ENCODE measurements at regions not wholly inside any gene's neighbourhood (a gene's known extent, or its start where the extent isn't known, plus 50 kb on each side); places are given as distances from the start of the nearest gene placed in this dataset.
"Not testable (repeated sequence)": the region's sequence is repeated elsewhere in the genome, so short reads cannot be mapped to it uniquely, and the experiment has no call there.

DNA sequence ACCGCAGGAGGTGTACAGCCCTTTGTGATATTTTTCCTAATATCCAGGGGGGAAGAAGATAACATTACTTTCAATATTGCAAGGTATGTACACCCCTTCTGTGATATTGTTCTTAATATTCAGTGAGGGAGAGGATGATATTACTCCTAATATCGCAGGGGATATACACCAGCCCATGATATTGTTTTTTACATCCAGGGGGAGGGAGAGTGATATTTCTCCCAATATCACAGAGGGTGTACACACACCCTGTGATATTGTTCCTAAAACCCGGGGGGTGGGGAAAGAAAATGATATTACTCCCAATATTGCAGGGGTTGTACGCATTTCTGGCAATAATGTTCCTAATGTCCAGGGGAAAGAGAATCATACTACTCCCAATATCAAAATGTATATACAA lies 58.0 kb upstream of the SLC25A48 start:
- no peak for DNase-seq

DNA sequence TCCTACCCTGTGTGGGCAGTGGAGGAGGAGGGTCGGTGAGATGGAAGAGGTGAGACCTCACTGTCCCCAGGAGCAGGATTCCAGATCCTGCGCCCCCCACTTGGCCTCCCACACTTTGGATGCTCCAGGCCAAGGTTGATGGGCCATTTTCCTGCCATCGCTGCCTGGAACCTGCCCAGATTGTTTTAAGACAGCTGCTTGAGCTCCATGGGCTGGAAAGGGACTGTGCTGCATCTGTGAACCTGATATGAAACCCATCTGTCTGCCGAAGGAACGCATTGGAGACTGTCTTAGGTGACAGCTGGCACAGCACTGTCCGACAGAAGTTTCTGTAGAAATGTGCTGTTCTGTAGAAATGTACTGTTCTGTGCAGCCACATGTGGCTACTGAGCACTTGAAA lies 72.7 kb upstream of the SLC25A48 start:
- DNase-seq, result peak; percentile 85

DNA sequence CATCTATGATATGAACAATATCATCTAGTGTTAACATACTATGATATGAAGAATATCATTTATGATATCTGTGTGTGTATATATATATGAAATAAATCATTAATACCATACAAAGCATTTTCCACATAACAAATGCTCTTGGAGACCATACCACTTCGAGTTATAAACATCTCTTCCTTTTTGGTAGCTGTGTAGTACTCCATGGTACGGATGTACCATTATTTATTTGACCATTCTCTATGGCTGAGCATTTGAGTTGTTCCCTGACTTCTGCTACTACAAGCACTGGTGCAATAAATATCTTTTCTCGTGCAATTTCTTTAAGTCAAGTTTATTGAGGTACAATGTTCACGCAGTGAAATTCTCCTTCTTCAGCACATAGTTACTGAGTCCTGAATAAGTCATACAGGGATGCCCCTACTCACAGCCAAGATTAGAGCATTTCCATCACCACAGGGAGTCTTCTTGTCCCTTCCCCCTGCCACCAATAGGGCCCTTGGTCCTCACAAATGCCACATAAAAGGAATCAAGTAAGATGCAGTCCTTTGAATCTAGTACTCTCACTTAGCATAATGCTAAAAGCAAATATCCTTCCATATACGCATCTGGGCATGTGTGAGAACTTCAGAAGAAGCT lies 75.2 kb upstream of the SLC25A48 start:
- no peak for DNase-seq

DNA sequence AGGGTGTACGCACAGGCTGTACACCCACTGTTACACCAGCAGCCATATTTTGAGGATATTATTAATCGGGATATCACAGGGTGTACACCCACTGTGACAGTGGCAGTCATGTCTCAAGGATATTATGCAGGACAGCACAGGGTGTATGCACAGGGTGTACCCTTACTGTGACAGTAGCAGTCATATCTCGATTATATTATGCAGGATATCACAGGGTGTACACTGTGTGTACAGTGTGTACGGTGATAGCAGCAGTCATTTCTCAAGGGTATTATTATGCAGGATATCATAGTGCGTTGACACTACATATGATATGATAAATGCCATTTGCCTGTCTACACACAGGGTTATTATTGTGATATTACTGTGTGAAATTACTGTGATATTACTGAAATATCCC lies 80.5 kb upstream of the SLC25A48 start:
- no peak for DNase-seq

DNA sequence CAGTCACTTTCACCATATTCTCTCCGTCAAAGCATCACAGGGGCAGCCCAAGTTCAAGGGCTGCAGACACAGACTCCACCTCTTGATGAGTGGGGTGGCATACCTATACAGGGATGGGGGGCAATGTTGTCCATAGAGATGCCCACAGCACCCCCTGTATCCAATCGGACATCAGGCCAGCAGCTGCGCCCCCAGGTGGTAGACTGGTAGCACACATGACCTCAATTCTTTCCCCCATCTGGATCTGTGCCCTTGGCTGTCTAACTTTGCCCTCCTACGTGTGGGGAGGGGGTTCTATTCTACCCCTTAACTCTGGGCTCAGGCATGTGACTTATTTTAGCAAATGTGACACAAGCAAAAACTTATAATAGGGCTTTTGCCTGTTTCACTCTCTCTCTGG lies 84.0 kb upstream of the SLC25A48 start:
- no peak for DNase-seq

DNA sequence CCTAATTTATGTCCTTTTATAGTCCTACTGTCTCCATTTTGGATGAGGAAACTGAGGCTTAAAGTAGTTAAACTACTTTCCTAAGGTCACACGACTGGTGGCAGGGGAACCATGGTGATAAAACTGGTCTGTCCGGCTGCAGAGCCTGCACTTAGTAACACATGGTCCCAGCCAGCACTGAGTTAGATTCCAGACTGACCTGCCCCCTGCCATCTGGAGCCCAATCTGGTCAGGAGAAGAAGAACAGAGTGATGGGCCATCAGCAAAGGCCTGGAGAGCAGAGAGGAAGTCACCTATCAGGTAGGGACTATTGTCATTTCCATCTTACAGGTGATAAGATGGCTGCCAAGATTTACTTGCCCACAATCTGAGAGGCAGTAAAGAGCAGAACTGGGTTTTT lies 86.6 kb upstream of the SLC25A48 start:
- peak; percentile 5 for DNase-seq

DNA sequence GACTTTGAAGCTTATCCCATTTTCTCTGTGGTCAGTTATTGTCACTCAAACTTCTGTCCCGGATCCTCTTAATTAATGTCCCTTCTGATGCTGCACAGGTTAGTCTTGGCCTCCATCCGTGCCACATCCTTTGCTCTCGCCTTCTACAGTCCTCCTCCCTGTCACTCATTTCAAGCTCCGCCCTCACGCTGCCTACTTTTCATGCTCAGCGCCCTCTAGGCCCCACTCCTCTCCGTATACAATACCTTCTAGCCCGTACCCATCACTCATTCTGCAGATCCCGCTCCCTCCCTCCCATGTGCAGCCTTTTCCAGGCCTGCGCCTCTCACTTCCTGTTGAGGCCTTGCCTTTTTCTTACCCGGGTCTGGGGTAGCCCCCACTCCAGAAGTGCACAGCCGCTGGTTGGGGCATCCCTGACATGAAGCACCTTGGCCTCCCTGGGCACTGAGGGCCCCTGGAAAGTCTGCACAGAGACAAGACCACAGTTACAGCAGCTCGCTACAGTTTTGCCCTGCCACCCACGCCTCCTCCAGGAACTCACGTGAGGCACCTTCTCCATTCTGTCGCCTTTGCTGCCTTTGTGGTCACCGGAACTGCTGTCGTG lies 88.5 kb upstream of the SLC25A48 start:
- DNase-seq, result no peak

DNA sequence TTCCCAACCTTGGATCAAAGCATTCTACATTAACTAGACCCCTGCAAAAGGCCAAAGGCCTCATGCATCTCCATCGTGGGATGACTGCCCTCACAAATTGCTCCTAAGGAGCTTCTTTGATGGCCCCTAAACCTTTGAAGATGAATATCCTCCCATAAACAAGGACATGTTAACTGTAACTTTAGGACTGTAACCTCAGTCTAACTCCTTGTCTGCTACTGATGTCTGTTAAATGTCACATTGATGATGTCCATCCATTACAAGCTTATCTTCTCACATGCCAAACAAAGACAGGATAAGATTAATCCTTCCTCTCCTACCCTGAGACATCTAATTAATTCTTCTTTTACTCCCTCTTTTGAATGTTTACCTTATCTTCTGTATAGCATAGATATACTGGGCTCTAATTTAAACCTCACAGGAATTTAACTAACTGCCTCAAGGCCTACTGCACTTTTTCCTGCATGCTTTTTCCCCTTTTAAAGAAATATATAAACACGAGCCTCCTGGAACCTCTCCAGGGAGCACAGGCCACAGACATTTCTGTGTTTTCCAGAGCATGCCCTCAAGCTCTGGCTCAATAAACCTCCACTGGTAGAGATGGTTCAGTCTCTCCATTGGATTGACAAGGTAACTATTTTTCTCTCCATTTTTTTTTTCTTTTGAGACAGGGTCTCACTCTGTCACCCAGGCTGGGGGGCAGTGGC lies 90.6 kb upstream of the SLC25A48 start:
- no peak for DNase-seq

DNA sequence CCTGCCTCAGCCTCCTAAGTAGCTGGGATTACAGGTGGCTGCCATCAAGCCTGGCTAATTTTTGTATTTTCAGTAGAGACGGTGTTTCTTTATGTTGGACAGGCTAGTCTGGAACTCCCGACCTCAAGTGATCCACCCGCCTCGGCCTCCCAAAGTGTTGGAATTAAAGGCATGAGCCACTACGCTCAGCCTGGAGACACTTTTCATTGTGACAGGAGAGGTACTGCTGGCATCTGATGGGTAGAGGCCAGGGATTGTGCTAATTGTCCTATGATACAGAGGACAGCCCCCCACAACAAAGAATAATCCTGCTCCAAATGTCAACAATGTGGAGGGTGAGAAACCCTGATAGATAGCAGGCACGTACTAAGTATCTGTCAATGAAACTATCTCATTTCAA lies 91.3 kb upstream of the SLC25A48 start:
- no peak for DNase-seq

DNA sequence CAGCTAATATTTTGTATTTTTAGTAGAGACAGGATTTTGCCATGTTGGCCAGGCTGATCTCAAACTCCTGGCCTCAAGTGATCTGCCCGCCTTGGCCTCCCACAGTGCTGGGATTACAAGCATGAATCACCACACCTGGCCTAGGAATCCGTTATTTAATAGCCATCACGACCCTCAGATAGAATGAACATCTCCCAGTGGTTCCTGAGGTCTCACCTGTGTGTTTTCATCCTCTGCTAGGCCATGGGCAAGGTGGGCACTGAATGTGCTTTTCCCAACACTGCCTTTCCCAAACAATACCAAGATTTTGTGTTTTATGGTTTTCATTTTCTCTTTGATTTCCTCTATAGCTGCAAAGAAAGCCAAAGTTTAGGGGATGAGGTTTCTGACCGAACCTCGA lies 92.2 kb upstream of the SLC25A48 start:
- DNase-seq, result not testable (repeated sequence)

DNA sequence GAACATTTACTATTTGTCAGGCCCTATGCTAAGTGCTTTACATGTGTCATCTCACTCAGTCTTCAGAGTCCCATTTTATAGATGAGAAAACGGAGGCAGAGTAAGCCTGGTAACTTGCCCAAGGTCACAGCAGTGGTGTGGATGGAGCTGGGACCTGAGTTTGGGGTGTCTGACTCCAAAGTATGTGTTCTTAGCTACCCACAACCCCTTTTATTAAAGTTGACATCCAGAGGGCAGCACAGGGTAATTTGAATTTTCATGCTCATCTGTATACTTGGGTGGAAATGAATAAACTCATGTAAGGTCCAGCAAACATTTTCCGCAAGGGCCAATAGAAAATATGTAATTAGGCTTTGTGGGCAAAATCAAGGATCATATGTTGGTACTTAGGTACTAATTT lies 93.4 kb upstream of the SLC25A48 start:
- DNase-seq, result no peak

DNA sequence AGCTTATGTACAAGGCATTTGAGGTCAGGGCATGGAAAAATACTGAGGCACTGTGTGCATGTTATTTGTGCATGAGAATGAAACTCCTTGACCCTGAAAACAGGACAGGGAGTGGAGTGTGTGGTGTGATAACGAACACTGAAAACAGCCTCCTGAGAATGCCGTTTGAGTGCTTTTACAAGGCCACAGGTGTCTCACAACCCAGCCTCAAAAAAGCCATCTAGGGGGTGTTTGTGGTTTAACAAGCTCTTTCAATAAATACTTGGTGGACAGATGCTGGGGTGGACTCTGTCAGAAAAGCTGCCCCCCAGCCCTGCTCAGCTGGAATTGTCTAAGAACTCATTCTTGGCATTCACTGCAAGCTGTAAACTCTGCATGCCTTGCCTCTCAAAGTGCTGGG lies 94.0 kb upstream of the SLC25A48 start:
- DNase-seq, result no peak

DNA sequence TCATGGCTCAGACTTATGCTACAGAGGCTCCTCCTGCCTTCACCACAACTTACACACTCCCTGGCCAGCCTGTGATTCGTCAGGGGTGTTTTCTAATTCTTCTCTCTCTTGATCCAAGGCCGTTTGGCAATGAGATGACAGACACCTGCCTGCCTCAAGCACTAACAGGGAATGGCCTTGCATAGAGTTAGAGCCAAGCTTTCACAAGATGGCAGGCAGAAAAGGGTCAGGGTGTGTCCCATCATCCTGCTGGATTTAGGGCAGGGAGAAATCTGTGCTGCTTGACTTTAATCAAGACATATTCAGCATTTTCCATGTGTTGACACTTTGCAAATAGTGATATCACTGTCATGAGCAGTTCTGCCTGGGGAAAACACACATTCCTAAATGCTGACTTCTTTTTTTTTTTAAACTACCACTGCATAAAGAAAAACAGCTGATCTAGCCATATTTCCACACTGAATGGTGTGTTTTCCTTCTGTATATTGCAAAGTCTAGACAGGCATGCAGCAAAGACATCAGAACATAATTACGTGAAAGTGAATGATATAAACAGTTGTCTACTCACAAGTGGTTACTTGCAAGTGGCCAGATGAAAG lies 95.0 kb upstream of the SLC25A48 start:
- no peak for DNase-seq

DNA sequence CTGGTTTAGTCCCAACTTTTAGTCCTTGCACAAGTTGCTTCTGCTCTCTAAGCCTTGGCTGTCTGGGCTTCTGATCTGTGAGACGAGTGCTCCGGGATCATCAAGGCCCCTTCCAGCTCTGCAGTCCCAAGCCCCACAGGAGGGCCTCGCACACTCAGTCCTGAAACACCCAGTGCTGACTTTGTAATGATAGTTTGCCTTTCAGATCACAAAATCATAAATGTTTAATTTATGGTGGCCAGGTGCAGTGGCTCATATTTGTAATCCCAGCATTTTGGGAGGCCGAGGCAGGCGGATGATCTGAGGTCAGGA lies 95.9 kb upstream of the SLC25A48 start:
- no peak for DNase-seq

DNA sequence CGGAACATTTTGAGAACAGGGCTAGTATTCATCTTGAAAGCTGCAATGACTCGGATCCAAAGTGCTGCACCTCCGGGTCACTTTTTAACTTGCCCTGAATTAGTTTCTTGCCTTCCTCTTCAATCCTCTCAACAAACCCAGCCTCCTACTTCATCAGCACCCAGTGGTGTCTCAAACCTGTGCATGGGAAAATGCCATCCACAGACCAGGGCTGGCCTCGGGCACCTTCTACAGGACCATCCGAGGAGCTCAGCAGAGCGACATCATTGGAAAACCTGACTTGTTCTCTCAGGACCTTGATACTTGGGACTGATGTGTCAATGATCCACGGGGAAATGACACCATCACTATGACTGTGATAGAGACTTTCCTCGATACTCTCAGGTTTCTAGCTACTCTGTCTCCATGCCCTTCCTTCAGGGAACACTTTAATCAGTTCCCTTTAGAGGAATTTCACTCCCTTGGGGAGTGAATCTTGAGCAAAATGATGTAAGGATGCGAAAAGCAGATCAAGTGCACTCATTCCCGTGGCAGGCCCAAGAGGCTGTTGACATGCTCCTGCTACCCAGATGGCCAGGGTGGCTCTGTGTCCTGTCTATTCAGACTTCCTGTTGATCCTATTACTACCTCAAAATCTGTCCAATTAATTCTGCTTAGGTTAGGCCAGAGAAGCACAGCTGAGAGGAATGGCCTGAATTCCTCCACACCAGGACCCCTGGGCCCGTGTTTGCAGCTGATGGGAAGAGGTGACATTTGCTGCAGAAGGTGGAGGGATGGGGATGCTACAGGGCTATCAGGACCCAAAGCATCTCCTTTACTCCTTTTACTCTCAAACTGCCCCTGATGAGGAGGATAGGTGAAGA lies 96.5 kb upstream of the SLC25A48 start:
- peak; percentile 23 for DNase-seq

DNA sequence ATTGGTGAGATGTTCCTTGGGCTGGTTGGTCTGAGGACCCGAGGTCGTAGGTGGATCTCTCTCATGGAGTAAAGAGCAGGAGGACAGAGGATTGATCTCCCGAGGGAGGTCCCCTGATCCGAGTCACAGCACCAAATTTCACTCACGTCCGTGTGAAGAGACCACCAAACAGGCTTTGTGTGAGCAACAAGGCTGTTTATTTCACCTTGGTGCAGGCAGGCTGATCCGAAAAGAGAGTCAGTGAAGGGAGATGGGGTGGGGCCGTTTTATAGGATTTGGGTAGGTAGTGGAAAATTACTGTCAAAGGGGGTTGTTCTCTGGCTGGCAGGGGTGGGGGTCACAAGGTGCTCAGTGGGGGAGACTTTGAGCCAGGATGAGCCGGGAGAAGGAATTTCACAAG lies 97.5 kb upstream of the SLC25A48 start:
- not testable (repeated sequence) for DNase-seq

DNA sequence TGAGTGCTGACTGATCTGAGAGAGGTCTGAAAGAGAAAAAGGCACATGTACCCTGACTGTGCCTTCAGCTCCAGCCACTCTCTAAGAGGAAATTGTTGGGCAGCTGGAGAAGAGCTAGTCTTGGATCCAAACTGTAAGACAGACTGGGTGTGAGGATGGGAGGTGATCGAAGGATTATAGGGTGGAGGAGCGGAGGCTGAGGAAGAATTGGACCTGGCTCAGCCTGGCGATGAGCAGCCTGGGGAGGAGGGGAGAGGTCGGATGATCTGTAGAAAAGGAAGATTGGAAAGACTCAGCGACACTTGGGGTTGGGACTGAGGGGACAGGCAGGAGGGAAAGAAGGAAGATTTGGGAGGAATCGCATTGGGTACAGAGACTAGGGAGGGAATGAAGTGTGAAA lies 98.6 kb upstream of the SLC25A48 start:
- DNase-seq, result no peak

DNA sequence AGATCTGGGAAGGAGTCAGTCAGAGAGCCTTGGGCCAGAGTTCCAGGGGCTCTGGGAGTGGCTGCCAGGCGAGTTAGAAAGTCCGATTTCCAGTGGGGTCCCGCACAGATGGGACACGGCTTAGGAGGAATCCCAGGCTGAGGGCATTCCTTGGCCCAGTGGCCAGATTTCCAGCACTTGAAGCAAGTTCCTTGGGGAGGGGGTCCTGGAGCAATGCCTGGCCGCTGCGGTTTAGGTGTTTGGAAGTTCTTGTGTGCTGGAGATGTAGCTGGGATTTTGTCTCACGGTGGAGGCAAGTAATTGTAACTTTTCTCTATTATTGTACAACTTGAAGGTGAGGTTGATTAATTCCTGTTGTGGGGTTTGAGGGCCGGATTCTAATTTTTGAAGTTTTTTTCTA lies 99.5 kb upstream of the SLC25A48 start:
- DNase-seq, result not testable (repeated sequence)

DNA sequence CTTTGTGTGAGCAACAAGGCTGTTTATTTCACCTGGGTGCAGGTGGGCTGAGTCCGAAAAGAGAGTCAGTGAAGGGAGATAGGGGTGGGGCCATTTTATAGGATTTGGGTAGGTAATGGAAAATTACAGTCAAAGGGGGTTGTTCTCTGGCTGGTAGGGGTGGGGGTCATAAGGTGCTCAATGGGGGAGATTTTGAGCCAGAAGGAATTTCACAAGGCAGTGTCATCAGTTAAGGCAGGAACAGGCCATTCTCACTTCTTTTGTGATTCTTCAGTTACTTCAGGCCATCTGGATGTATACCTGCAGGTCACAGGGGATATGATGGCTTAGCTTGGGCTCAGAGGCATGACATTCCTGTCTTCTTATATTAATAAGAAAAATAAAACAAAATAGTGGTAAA lies 103.4 kb upstream of the SLC25A48 start:
- DNase-seq, result not testable (repeated sequence)

DNA sequence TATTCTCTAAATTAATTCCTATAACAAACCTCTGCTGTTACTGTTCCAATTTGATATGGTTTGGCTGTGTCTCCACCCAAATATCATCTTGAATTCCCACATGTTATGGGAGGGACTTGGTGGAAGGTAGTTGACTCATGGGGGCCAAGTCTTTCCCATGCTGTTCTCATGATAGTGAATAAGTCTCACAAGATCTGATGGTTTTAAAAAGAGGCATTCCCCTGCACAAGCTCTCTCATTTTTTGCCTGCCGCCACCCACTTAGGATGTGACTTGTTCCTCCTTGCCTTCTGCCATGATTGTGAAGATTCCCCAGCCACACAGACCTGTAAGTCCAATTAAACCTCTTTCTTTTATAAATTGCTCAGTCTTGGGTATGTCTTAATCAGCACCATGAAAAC lies 104.3 kb upstream of the SLC25A48 start:
- not testable (repeated sequence) for DNase-seq

DNA sequence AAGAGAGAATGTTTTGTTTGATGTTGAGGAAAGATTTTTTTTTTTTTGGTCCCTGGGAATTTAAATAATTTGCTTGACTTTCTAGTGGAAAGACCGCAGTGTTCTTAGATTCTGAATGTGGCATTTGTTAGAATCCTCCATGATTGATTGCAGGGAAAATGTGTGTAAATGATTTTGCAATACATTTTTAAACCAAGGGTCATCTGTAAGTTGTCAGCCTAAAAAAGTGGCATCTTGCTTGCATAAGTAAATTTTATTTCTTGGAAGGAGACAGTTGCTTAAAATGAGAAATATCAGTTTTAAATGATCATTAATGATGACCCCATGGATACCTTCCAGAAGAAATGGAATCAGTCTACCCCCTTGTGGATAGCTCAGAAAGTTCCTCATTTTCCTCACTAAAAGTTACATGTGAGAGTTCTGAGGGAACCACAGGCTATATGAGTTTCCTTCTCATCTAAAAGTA lies 105.1 kb upstream of the SLC25A48 start:
- no peak for DNase-seq

DNA sequence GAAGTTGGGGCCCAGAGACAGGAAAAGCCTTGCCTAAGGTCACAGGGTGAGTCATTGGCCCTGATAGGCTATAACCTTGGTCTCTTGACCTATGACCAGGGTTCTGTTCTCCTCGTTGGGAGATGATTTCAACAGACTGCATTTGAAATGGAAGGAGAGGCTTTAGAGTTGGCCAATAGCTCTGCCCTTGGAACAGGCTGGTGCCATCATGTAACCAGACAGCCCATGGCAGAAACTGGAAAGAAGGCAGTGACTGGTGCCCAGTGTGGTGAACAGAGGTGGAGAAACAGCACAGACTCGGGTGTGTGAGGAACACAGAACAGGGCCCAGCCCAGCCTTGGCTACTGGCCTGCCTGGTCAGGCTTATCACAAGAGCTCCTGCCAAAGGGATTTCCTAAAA lies 109.8 kb upstream of the SLC25A48 start:
- no peak for DNase-seq

DNA sequence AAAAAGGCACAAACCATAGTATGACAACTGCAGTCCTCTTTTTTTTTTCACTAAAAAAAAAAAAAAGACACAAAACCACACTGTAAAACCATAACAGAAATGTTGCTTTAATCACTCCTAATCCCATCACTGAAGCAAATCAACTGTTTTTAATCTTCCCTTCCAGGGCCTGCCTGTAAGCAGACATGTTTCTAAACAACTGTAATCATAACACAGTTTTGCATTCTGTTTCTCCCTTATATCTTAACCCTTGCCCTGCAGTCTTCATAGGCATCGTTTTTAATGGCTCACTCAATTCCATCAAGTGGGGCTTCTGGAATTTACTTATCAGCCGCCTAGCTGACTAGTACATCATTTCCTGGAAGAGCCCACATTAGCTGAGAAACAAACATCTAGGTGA lies 111.0 kb upstream of the SLC25A48 start:
- DNase-seq, result no peak

All from NCI-H524 treated with DMSO at 0.1 percent for 48 hours (cell line).